OCI-M1 (cell line): ENCODE measurements at regions not wholly inside any gene's neighbourhood (a gene's known extent, or its start where the extent isn't known, plus 50 kb on each side); places are given as distances from the start of the nearest gene placed in this dataset.

Source experiments
- DNase-seq: peaks from one replicate; lab custom pipeline; 2025; lab: John Stamatoyannopoulos, UW

GRCh38 chr7:16055263-16055976 lies 365.9 kb downstream of the CRPPA start:
- peak; percentile 67 for DNase-seq

- no peak for DNase-seq
Measured at GRCh38 chr7:16051561-16052255, 365.2 kb upstream of the MEOX2 start.

- no peak for DNase-seq
Measured at GRCh38 chr7:16046041-16046440, 359.6 kb upstream of the MEOX2 start.

GRCh38 chr7:16045296-16045695 lies 358.8 kb upstream of the MEOX2 start:
- DNase-seq: no peak

GRCh38 chr7:16044645-16045044 lies 358.2 kb upstream of the MEOX2 start:
- DNase-seq: no peak

- DNase-seq: peak; percentile 41
Measured at GRCh38 chr7:16040346-16040745, 353.9 kb upstream of the MEOX2 start.

- DNase-seq: no peak
Measured at GRCh38 chr7:16038906-16039305, 352.4 kb upstream of the MEOX2 start.

- no peak for DNase-seq
Measured at GRCh38 chr7:16035392-16035791, 348.9 kb upstream of the MEOX2 start.

GRCh38 chr7:16034866-16035265 lies 348.4 kb upstream of the MEOX2 start:
- no peak for DNase-seq

- no peak for DNase-seq
Measured at GRCh38 chr7:16034353-16034752, 347.9 kb upstream of the MEOX2 start.

GRCh38 chr7:16033233-16033632 lies 346.8 kb upstream of the MEOX2 start:
- no peak for DNase-seq

GRCh38 chr7:16028636-16029035 lies 342.2 kb upstream of the MEOX2 start:
- no peak for DNase-seq

GRCh38 chr7:16028103-16028502 lies 341.6 kb upstream of the MEOX2 start:
- peak; percentile 9 for DNase-seq

GRCh38 chr7:16027396-16027795 lies 340.9 kb upstream of the MEOX2 start:
- no peak for DNase-seq

GRCh38 chr7:16026253-16027020 lies 340.0 kb upstream of the MEOX2 start:
- no peak for DNase-seq

GRCh38 chr7:16025696-16026095 lies 339.2 kb upstream of the MEOX2 start:
- no peak for DNase-seq

- no peak for DNase-seq
Measured at GRCh38 chr7:16023503-16023902, 337.0 kb upstream of the MEOX2 start.

- no peak for DNase-seq
Measured at GRCh38 chr7:16023046-16023445, 336.6 kb upstream of the MEOX2 start.

- no peak for DNase-seq
Measured at GRCh38 chr7:16021851-16022250, 335.4 kb upstream of the MEOX2 start.

- DNase-seq: no peak
Measured at GRCh38 chr7:16015981-16016380, 329.5 kb upstream of the MEOX2 start.

GRCh38 chr7:16014031-16014430 lies 327.5 kb upstream of the MEOX2 start:
- peak; percentile 5 for DNase-seq

- DNase-seq: no peak
Measured at GRCh38 chr7:16007911-16008310, 321.4 kb upstream of the MEOX2 start.

GRCh38 chr7:16004702-16005101 lies 318.2 kb upstream of the MEOX2 start:
- DNase-seq: no peak
